ENCODE measurements at regions not wholly inside any gene's neighbourhood (a gene's known extent, or its start where the extent isn't known, plus 50 kb on each side); places are given as distances from the start of the nearest gene placed in this dataset.

DNA sequence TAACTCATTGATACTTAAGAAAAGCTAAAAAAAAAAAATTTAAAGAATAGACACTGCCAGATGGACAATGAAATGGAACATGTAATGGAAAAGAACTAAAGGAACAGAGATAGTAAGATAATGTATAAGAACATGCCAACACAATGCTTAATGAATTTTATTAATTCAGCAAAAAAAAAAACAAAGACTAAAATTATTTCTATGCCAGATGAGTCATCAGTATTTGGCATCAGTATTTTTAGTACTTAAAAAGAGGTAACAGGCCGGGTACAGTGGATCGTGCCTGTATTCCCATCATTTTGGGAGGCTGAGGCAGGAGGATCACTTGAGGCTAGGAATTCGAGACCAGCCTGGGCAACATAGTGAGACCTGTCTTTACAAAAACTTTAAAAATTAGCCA, 168.5 kb downstream of the CYB561 start:
- no peak for DNase-seq (ENCODE audit: low read depth)
- TF ChIP-seq, protein P1, sequence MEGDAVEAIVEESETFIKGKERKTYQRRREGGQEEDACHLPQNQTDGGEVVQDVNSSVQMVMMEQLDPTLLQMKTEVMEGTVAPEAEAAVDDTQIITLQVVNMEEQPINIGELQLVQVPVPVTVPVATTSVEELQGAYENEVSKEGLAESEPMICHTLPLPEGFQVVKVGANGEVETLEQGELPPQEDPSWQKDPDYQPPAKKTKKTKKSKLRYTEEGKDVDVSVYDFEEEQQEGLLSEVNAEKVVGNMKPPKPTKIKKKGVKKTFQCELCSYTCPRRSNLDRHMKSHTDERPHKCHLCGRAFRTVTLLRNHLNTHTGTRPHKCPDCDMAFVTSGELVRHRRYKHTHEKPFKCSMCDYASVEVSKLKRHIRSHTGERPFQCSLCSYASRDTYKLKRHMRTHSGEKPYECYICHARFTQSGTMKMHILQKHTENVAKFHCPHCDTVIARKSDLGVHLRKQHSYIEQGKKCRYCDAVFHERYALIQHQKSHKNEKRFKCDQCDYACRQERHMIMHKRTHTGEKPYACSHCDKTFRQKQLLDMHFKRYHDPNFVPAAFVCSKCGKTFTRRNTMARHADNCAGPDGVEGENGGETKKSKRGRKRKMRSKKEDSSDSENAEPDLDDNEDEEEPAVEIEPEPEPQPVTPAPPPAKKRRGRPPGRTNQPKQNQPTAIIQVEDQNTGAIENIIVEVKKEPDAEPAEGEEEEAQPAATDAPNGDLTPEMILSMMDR (IDR thresholded peaks at IDR 0.05; ENCODE audit: insufficient read depth, low read length, poor library complexity, severe bottlenecking) = no peak
- Histone ChIP-seq H3K36me3 (ENCODE audit: control insufficient read depth, insufficient read depth, low read length) (no peaks in the 10 kb centered on the region), H3K27me3 (ENCODE audit: control insufficient read depth, insufficient read depth, low read length) (no peaks in the 10 kb centered on the region), H3K4me3 (ENCODE audit: low read depth, low read length) (no peak overlapping the region)

DNA sequence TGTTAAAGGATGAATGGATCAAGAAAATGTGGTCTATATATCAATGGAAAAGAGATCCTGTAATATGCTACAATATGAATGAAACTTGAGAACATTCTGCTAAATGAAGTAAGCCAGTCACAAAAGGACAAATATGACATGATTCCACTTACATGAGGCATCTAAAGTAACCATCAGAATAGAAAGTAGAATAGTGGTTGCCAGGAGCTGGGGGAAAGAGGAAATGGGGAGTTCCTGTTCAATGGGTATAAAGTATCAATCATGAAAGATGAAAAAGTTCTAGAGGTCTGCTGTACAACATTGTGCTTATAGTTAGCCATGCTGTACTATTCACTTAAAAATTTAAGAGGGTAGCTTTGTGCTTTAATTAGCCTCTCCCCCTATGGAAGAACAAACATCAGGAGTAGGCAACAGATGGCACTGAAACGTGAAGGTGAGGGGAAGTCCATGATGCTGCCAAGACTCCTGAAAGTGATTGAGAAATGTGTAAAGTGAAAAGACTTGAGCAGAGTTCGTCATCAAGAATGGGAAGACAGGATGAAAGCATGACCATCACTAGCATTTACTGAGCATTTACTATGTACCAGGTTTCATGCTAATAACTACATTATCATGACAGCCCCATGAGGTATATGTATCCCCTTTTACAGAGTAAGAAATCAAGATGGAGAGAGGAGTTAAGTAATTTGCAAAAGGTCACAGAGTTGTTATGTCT, 167.2 kb downstream of the CYB561 start:
- DNase-seq (ENCODE audit: low read depth) = no peak
- H3K36me3 ChIP-seq (ENCODE audit: control insufficient read depth, insufficient read depth, low read length) = no peaks in the 10 kb centered on the region
- TF ChIP-seq, protein P1 (IDR thresholded peaks at IDR 0.05; ENCODE audit: insufficient read depth, low read length, poor library complexity, severe bottlenecking) = no peak
- no peaks in the 10 kb centered on the region for H3K27me3 ChIP-seq (ENCODE audit: control insufficient read depth, insufficient read depth, low read length)
- no peak overlapping the region for H3K4me3 ChIP-seq (ENCODE audit: low read depth, low read length)

DNA sequence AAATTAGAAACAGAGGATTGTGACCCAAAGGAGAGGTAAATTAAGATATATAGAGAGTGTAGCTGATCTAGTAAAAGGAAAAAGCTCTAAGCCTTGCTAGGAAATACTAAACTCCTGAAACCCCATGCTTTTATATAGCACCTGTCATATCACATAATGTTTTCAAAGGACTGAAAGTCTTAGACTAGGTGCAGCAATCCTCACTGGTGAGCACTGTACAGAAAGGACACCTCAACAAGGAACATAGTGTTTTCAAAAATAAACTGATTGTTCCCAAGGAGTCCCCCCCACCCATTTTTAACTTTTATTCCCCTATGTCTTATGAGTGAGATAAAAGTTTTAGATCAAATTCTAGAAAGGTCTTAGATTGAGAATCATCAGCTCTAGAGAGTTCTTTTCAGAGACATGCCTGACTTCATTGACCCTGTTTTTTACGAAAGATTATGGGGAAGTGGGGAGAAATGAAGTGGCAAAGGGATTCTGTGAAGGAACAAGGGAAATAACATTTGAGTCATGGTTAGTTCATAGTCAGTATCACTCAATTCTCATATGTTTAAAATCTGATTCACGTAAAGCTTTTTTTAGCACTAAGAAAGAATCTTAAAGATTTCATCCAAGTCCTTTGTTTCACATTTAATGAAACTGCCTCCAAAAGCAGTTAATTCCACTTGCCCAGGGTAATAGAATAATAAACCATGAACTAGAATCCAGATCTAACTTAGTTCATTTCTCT, 166.4 kb downstream of the CYB561 start:
- no peaks in the 10 kb centered on the region for H3K36me3 ChIP-seq (ENCODE audit: control insufficient read depth, insufficient read depth, low read length)
- H3K4me3 ChIP-seq (ENCODE audit: low read depth, low read length) = no peak overlapping the region
- TF ChIP-seq, protein P1 (IDR thresholded peaks at IDR 0.05; ENCODE audit: insufficient read depth, low read length, poor library complexity, severe bottlenecking) = no peak
- peak; percentile 14 for DNase-seq (ENCODE audit: low read depth)
- no peaks in the 10 kb centered on the region for H3K27me3 ChIP-seq (ENCODE audit: control insufficient read depth, insufficient read depth, low read length)

DNA sequence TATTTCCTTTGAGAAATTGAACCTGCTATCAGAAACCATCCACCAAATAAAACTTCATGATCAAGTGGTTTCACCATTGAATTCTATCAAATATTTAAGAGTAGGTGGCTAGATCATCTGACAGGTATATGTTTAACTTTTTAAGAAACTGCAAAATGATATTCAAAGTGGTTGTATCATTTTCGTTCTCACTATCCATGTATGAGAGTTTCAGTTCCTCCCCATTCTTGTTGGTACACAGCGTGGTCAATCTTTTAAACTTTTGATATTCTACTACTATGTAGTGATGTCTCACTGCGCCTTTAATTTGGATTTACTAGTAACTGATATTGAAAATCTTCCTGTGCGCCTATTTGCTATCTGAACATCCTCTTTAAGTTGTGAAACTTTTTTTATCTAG, 163.7 kb downstream of the CYB561 start:
- H3K4me3 ChIP-seq (ENCODE audit: low read depth, low read length) = no peak overlapping the region
- no peaks in the 10 kb centered on the region for H3K36me3 ChIP-seq (ENCODE audit: control insufficient read depth, insufficient read depth, low read length)
- DNase-seq (ENCODE audit: low read depth) = no peak
- TF ChIP-seq, protein P1 (IDR thresholded peaks at IDR 0.05; ENCODE audit: insufficient read depth, low read length, poor library complexity, severe bottlenecking) = no peak
- H3K27me3 ChIP-seq (ENCODE audit: control insufficient read depth, insufficient read depth, low read length) = no peaks in the 10 kb centered on the region

DNA sequence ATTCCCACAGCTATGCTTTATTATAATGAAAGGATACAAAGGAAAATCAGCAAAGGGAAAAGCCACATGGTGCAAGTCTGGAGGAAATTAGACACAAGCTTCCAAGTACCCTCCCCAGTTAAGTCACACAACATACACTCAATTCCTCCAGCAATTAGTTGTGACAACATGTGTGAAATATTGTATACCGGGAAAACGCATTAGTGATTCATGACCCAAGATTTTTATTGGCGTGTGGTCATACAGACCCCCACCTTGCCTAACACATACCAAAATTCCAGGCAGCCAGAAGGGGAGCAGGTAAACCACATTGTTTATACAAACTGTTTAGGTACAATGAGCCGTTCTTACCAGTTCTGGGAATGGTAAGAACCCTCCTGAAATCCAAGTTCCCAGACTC, 160.6 kb downstream of the CYB561 start:
- Histone ChIP-seq H3K36me3 (ENCODE audit: control insufficient read depth, insufficient read depth, low read length) (no peaks in the 10 kb centered on the region), H3K27me3 (ENCODE audit: control insufficient read depth, insufficient read depth, low read length) (no peaks in the 10 kb centered on the region), H3K4me3 (ENCODE audit: low read depth, low read length) (no peak overlapping the region)
- TF ChIP-seq, protein P1 (IDR thresholded peaks at IDR 0.05; ENCODE audit: insufficient read depth, low read length, poor library complexity, severe bottlenecking) = no peak
- DNase-seq (ENCODE audit: low read depth) = no peak

Measured in kidney epithelial cell (primary cell).